Parathyroid adenoma (tissue), 2 donors: ENCODE measurements at regions not wholly inside any gene's neighbourhood (a gene's known extent, or its start where the extent isn't known, plus 50 kb on each side); places are given as distances from the start of the nearest gene placed in this dataset.

ENCODE experiments used
- H2AFZ ChIP-seq: fragments of 300-600 bp; sonication (generic); one replicate; pipeline ENCODE4 v1.7.0; 2017; ENCODE audit warnings: antibody characterized with exemption, mild to moderate bottlenecking
- H3K27ac ChIP-seq: fragments of 300-600 bp; sonication (generic); one replicate; pipeline ENCODE4 v1.7.0; 2017
- H3K27me3 ChIP-seq: fragments of 300-600 bp; sonication (generic); one replicate; pipeline ENCODE4 v1.7.0; 2017; ENCODE audit warnings: low read length; ENCODE audit not compliant: control insufficient read depth, insufficient read depth
- H3K36me3 ChIP-seq: fragments of 300-600 bp; sonication (generic); one replicate; pipeline ENCODE4 v1.7.0; 2017; ENCODE audit warnings: low read length; ENCODE audit not compliant: control insufficient read depth, insufficient read depth
- H3K4me1 ChIP-seq: fragments of 300-600 bp; sonication (generic); one replicate; pipeline ENCODE4 v1.7.0; 2017; ENCODE audit warnings: control low read depth
- H3K4me2 ChIP-seq: fragments of 300-600 bp; sonication (generic); one replicate; pipeline ENCODE4 v1.7.0; 2017; ENCODE audit warnings: low read length
- H3K4me3 ChIP-seq: fragments of 300-600 bp; sonication (generic); one replicate; pipeline ENCODE4 v1.7.0; 2017; ENCODE audit warnings: low read depth, low read length
- H3K79me2 ChIP-seq: fragments of 300-600 bp; sonication (generic); one replicate; pipeline ENCODE4 v1.7.0; 2017; ENCODE audit warnings: control low read depth
- H3K9ac ChIP-seq: fragments of 300-600 bp; sonication (generic); one replicate; pipeline ENCODE4 v1.7.0; 2017; ENCODE audit warnings: mild to moderate bottlenecking
- H3K9me3 ChIP-seq: fragments of 300-600 bp; sonication (generic); one replicate; pipeline ENCODE4 v1.7.0; 2017; ENCODE audit warnings: low read length; ENCODE audit not compliant: control insufficient read depth
- CTCF ChIP-seq: fragments of 300-600 bp; sonication (generic); IDR thresholded peaks from one replicate; pipeline ENCODE4 v1.7.0; 2017; ENCODE audit warnings: antibody characterized with exemption, mild to moderate bottlenecking
- donor health status: primary hyperparathyroidism.

- no peaks in the 10 kb centered on the region for H3K79me2 ChIP-seq
These were observed 138.0 kb upstream of the EFNA5 start for GRCh38 chr5:107808671-107809137.

GRCh38 chr5:107807431-107807830, 136.7 kb upstream of the EFNA5 start:
- Histone ChIP-seq H3K27ac (no peak overlapping the region), H3K4me3 (no peak overlapping the region), H3K27me3 (no peaks in the 10 kb centered on the region), H2AFZ (no peak overlapping the region), H3K4me2 (no peak overlapping the region), H3K9me3 (no peaks in the 10 kb centered on the region), H3K36me3 (no peaks in the 10 kb centered on the region), H3K4me1 (peaks cover 9% of the 10 kb centered on the region), H3K9ac (no peak overlapping the region), H3K79me2 (no peaks in the 10 kb centered on the region)
- no peak for TF ChIP-seq CTCF

More at GRCh38 chr5:107808671-107809137, 138.0 kb upstream of the EFNA5 start:
- Histone ChIP-seq H3K36me3 (no peaks in the 10 kb centered on the region), H3K27ac (no peak overlapping the region), H2AFZ (peak overlapping the region; percentile 70), H3K4me2 (no peak overlapping the region), H3K9ac (no peak overlapping the region), H3K27me3 (no peaks in the 10 kb centered on the region), H3K4me3 (no peak overlapping the region), H3K9me3 (no peaks in the 10 kb centered on the region), H3K4me1 (peaks cover 9% of the 10 kb centered on the region)
- TF ChIP-seq CTCF: no peak

- Histone ChIP-seq H3K27ac (no peak overlapping the region), H2AFZ (no peak overlapping the region), H3K4me2 (no peak overlapping the region), H3K9me3 (no peaks in the 10 kb centered on the region), H3K36me3 (no peaks in the 10 kb centered on the region), H3K4me1 (peaks cover 9% of the 10 kb centered on the region), H3K9ac (no peak overlapping the region), H3K4me3 (no peak overlapping the region), H3K79me2 (no peaks in the 10 kb centered on the region), H3K27me3 (no peaks in the 10 kb centered on the region)
- TF ChIP-seq CTCF: no peak
These were observed 136.0 kb upstream of the EFNA5 start for GRCh38 chr5:107806705-107807104.

GRCh38 chr5:107806271-107806670, 135.5 kb upstream of the EFNA5 start:
- H3K79me2 ChIP-seq: no peaks in the 10 kb centered on the region
- no peak overlapping the region for H3K4me3 ChIP-seq
- peaks cover 9% of the 10 kb centered on the region for H3K4me1 ChIP-seq
- H3K27ac ChIP-seq: no peak overlapping the region
- no peak for TF ChIP-seq CTCF
- H3K9ac ChIP-seq: no peak overlapping the region
- no peaks in the 10 kb centered on the region for H3K27me3 ChIP-seq
- H3K36me3 ChIP-seq: no peaks in the 10 kb centered on the region
- no peak overlapping the region for H2AFZ ChIP-seq
- H3K9me3 ChIP-seq: no peaks in the 10 kb centered on the region
- no peak overlapping the region for H3K4me2 ChIP-seq

- no peaks in the 10 kb centered on the region for H3K9me3 ChIP-seq
- H2AFZ ChIP-seq: no peak overlapping the region
- H3K79me2 ChIP-seq: no peaks in the 10 kb centered on the region
- no peak overlapping the region for H3K4me3 ChIP-seq
- H3K27ac ChIP-seq: no peak overlapping the region
- H3K4me2 ChIP-seq: no peak overlapping the region
- no peaks in the 10 kb centered on the region for H3K36me3 ChIP-seq
- no peaks in the 10 kb centered on the region for H3K27me3 ChIP-seq
- peaks cover 9% of the 10 kb centered on the region for H3K4me1 ChIP-seq
- no peak overlapping the region for H3K9ac ChIP-seq
- TF ChIP-seq CTCF: no peak
These were observed 135.1 kb upstream of the EFNA5 start for GRCh38 chr5:107805824-107806223.
